ENCODE measurements at regions not wholly inside any gene's neighbourhood (a gene's known extent, or its start where the extent isn't known, plus 50 kb on each side); places are given as distances from the start of the nearest gene placed in this dataset.
"Not testable (repeated sequence)": the region's sequence is repeated elsewhere in the genome, so short reads cannot be mapped to it uniquely, and the experiment has no call there.

DNA sequence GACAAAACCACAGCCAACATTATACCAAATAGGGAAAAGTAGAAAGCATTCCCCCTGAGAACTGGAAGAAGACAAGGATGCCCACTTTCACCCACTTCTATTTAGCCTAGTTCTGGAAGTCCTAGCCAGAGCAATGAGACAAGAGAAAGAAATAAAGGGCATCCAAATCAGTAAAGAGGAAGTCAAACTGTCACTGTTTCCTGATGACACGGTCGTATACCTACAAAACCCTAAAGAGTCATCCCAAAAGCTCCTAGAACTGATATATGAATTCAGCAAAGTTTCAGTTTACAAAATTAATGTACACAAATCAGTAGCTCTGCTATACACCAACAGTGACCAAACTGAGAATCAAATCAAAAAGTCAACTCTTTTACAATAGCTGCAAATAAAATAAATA, 142.6 kb upstream of the P2RY1 start:
- DNase-seq; in situ Hi-C loops (cut with HindIII; ENCODE audit: low pct_ligation_motif_present, low pct_unique_long_range_greater_than_20kb, low sequenced_read_pairs): not testable (repeated sequence)

DNA sequence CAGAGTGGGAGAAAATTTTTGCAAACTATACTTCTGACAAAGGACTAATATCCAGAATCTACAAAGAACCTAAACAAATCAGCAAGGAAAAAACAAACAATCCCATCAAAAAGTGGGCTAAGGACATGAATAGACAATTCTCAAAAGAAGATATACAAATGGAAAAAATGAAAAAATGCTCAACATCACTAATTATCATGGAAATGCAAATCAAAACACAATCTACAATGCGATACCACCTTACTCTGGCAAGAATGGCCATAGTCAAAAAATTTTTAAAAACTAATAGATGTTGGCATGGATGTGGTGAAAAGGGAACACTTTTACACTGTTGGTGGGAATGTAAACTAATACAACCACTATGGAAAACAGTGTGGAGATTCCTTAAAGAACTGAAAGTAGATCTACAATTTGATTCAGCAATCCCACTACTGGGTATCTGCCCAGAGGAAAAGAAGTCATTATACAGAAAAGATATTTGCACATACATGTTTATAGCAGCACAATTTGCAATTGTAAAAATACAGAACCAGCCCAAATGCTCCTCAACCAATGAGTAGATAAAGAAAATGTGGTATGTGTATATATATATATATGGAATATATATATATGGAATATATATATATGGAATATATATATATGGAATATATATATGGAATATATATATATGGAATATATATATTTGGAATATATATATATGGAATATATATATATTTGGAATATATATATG, 141.2 kb upstream of the P2RY1 start:
- in situ Hi-C loops (cut with HindIII; ENCODE audit: low pct_ligation_motif_present, low pct_unique_long_range_greater_than_20kb, low sequenced_read_pairs); DNase-seq: not testable (repeated sequence)

GRCh38 chr3:152695840-152696239, 139.1 kb upstream of the P2RY1 start:
- in situ Hi-C loops (cut with HindIII; ENCODE audit: low pct_ligation_motif_present, low pct_unique_long_range_greater_than_20kb, low sequenced_read_pairs): no loop called here
- DNase-seq: no peak

GRCh38 chr3:152696962-152697361, 138.0 kb upstream of the P2RY1 start:
- no peak for DNase-seq
- in situ Hi-C loops (cut with HindIII; ENCODE audit: low pct_ligation_motif_present, low pct_unique_long_range_greater_than_20kb, low sequenced_read_pairs): no loop called here

GRCh38 chr3:152703245-152703890, 131.6 kb upstream of the P2RY1 start:
- DNase-seq: no peak
- in situ Hi-C loops (cut with HindIII; ENCODE audit: low pct_ligation_motif_present, low pct_unique_long_range_greater_than_20kb, low sequenced_read_pairs): no loop called here

- DNase-seq: no peak
- in situ Hi-C loops (cut with HindIII; ENCODE audit: low pct_ligation_motif_present, low pct_unique_long_range_greater_than_20kb, low sequenced_read_pairs): no loop called here
Observed at GRCh38 chr3:152706991-152707713, 127.8 kb upstream of the P2RY1 start.

DNA sequence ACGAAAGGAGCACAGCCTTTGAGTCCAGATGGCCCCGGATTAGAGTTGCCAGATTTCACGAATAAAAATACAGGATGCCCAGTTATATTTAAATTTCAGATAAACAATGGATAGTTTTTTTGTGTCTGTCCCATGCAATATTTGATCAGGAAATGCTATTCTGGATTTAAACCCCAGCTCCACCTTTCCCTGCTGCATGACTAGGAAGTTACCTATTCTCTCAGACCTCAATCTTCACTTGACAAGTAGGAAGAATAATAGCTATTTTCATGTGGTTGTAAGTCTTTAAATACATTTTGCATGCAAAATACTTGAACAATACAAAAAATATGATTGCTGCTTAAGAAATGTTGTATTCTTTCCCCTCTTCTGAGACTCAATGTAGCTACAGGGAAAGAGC, 125.3 kb upstream of the P2RY1 start:
- DNase-seq: no peak
- in situ Hi-C loops (cut with HindIII; ENCODE audit: low pct_ligation_motif_present, low pct_unique_long_range_greater_than_20kb, low sequenced_read_pairs): no loop called here

GRCh38 chr3:152710549-152710948, 124.4 kb upstream of the P2RY1 start:
- no peak for DNase-seq
- in situ Hi-C loops (cut with HindIII; ENCODE audit: low pct_ligation_motif_present, low pct_unique_long_range_greater_than_20kb, low sequenced_read_pairs): no loop called here

- in situ Hi-C loops (cut with HindIII; ENCODE audit: low pct_ligation_motif_present, low pct_unique_long_range_greater_than_20kb, low sequenced_read_pairs): no loop called here
- DNase-seq: no peak
Observed at GRCh38 chr3:152713989-152714388, 120.9 kb upstream of the P2RY1 start.

DNA sequence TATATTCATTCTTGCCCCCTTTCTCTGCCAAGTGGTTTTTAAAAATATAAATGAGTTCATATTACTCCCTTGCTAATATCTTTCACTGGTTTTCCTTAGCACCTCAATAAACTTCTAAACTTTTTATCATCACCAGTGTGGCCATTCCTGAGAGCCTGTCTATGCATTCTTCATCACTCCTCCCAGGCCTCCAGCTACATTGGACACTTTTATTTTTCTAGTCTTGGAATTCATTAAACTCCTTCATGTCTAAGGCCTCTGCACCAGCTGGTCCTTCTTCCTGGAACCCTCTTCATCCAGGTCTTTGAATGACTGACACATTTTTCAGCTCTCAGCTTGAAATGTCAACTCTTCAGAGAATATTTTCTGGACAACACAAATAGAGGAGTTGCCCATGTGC, 120.4 kb upstream of the P2RY1 start:
- in situ Hi-C loops (cut with HindIII; ENCODE audit: low pct_ligation_motif_present, low pct_unique_long_range_greater_than_20kb, low sequenced_read_pairs): no loop called here
- no peak for DNase-seq

DNA sequence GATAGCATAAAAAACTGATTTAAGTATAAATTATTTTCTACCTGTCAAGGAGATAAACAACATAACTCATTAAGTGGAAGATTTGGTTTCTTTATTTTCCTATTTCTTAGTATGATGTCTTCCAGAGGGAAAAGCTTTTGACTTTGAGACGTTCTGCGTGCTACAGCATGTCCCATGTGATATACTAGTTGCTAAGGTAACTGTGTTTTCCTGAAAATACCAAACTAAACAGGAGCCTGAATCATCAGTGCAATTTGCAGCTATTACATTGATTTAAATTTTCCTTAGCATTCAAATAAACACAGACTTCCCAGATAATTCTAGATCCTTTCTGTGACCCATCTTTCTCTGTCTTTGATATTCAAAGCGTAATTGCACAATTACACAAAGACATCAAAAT, 117.7 kb upstream of the P2RY1 start:
- no peak for DNase-seq
- in situ Hi-C loops (cut with HindIII; ENCODE audit: low pct_ligation_motif_present, low pct_unique_long_range_greater_than_20kb, low sequenced_read_pairs): no loop called here

- DNase-seq: no peak
- in situ Hi-C loops (cut with HindIII; ENCODE audit: low pct_ligation_motif_present, low pct_unique_long_range_greater_than_20kb, low sequenced_read_pairs): no loop called here
Observed at GRCh38 chr3:152718810-152719209, 116.1 kb upstream of the P2RY1 start.

- in situ Hi-C loops (cut with HindIII; ENCODE audit: low pct_ligation_motif_present, low pct_unique_long_range_greater_than_20kb, low sequenced_read_pairs): no loop called here
- no peak for DNase-seq
Observed at GRCh38 chr3:152719264-152719663, 115.7 kb upstream of the P2RY1 start.

GRCh38 chr3:152720951-152721718, 113.8 kb upstream of the P2RY1 start:
- in situ Hi-C loops (cut with HindIII; ENCODE audit: low pct_ligation_motif_present, low pct_unique_long_range_greater_than_20kb, low sequenced_read_pairs): no loop called here
- no peak for DNase-seq

GRCh38 chr3:152724270-152724669, 110.7 kb upstream of the P2RY1 start:
- DNase-seq: no peak
- in situ Hi-C loops (cut with HindIII; ENCODE audit: low pct_ligation_motif_present, low pct_unique_long_range_greater_than_20kb, low sequenced_read_pairs): no loop called here

- in situ Hi-C loops (cut with HindIII; ENCODE audit: low pct_ligation_motif_present, low pct_unique_long_range_greater_than_20kb, low sequenced_read_pairs): no loop called here
- DNase-seq: no peak
Observed at GRCh38 chr3:152728231-152728980, 106.5 kb upstream of the P2RY1 start.

GRCh38 chr3:152729906-152730305, 105.0 kb upstream of the P2RY1 start:
- in situ Hi-C loops (cut with HindIII; ENCODE audit: low pct_ligation_motif_present, low pct_unique_long_range_greater_than_20kb, low sequenced_read_pairs): no loop called here
- no peak for DNase-seq

DNA sequence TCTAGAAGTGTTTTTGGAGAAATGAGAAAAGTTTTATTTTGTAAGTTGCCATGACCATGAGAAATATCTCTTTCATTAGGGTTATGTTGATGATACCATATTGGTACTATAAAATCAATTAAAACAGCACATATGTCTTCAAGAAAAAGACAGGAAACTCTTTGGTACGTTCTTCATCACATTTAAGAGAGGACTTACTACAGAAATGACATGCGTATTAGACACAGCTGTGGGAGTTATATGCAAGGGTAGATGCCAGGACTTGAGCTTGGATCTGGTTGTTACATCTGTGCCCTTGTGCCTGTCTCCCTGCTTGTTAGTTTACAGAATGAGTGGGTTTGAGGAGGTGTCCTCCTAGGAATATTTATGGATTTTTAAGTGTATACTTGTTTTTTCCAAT, 103.4 kb upstream of the P2RY1 start:
- in situ Hi-C loops (cut with HindIII; ENCODE audit: low pct_ligation_motif_present, low pct_unique_long_range_greater_than_20kb, low sequenced_read_pairs): no loop called here
- no peak for DNase-seq
